ENCODE measurements at regions not wholly inside any gene's neighbourhood (a gene's known extent, or its start where the extent isn't known, plus 50 kb on each side); places are given as distances from the start of the nearest gene placed in this dataset.

DNA sequence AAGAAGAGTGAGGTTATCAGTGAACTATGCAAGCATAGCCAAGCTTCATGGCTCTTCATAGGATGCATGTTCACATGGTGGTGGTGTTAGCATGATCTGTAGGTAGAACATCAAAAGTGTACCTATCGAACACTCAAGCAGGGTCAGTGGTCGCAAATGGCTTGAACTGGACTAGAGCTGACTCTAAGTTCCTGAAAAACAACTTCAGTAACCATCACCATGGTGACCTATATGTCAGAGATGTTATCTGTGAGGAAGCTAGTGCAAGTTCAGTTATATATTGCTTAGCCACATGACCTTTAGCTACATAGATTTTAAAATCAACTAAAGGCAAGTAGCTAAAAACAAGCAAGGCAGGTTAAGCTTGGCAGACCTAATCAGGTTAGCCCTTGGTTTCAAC is 163.1 kb upstream of the AGR3 start:
- TF ChIP-seq CTCF (IDR thresholded peaks at IDR 0.05) (no peak), POLR2A (IDR thresholded peaks at IDR 0.05) (no peak)

Measured in thyroid gland (tissue), 4 donors.